HCT116 (cell line): ENCODE measurements at regions not wholly inside any gene's neighbourhood (a gene's known extent, or its start where the extent isn't known, plus 50 kb on each side); places are given as distances from the start of the nearest gene placed in this dataset.

ENCODE experiments used
- ATAC-seq: fragments of 200-7000 bp; cut with Tn5 transposase; 2 replicates; pipeline ENCODE4 v1.9.1; 2020; ENCODE audit warnings: mild to moderate bottlenecking, moderate library complexity
- BruUV-seq: library from RNA; stranded (reverse); fragments of 400-500 nt; replicated peaks from 2 replicates; lab custom pipeline; 2021; lab: Mats Ljungman, UMichigan
- CTCF ChIA-PET: fragments of 300-600 bp; sonication (Branson Sonifier 250); formaldehyde crosslinking; loops from one replicate; lab custom pipeline; 2021; ENCODE audit warnings: antibody characterized with exemption; lab: Charles Lee
- POLR2A ChIA-PET: fragments of 300-600, 350-600 bp; sonication (Branson Sonifier 250); formaldehyde crosslinking; loops from one replicate; lab custom pipeline; 2021; ENCODE audit warnings: antibody characterized with exemption; lab: Charles Lee
- RAD21 ChIA-PET, 2 experiments: fragments of 300-600 bp; sonication (Branson Sonifier 250); formaldehyde crosslinking; loops; one replicate each; lab custom pipeline; 2023; ENCODE audit warnings: low total read pairs in 2 of 2; ENCODE audit not compliant: uncharacterized antibody in 2 of 2, unreplicated experiment in 2 of 2, low non-redundant PET in 1 of 2; lab: Charles Lee
- DNase-seq: peaks from one replicate; pipeline ENCODE4 v3.0.0-alpha.2; 2010; ENCODE audit warnings: low read depth, low spot score
- H2AFZ ChIP-seq: fragments of 200-600 bp; shearing (Covaris generic), sonication (generic); 2 replicates; pipeline ENCODE4 v1.6.1; 2017; ENCODE audit warnings: low read depth, mixed run types, mixed read lengths, antibody characterized with exemption, low read length; ENCODE audit not compliant: poor library complexity, severe bottlenecking
- H3K27ac ChIP-seq: 2 replicates; pipeline ENCODE4 v1.5.1; 2012; ENCODE audit warnings: low read depth, low read length
- H3K27me3 ChIP-seq: fragments of 200-600 bp; sonication (generic); 2 replicates; pipeline ENCODE4 v1.6.1; 2016; ENCODE audit warnings: mixed run types, low read length, mixed read lengths; ENCODE audit not compliant: insufficient read depth
- H3K36me3 ChIP-seq, 2 experiments: fragments of 200-500 bp in 1 of 2; fragments of 200-600 bp in 1 of 2; sonication (Bioruptor generic) in 1 of 2; sonication (generic) in 1 of 2; 2 replicates each; pipeline versions ENCODE4 v1.5.1 to v1.6.1; 2014 to 2016; ENCODE audit warnings: low read length in 2 of 2, inconsistent platforms in 1 of 2, mixed read lengths in 1 of 2, mixed run types in 1 of 2; ENCODE audit not compliant: insufficient read depth in 2 of 2, control insufficient read depth in 1 of 2
- H3K4me1 ChIP-seq, 2 experiments: fragments of 200-600 bp in 1 of 2; sonication (generic) in 1 of 2; 2 replicates each; pipeline versions ENCODE4 v1.5.1 to v1.6.1; 2012 to 2017; ENCODE audit warnings: low read length in 2 of 2, inconsistent platforms in 1 of 2, mild to moderate bottlenecking in 1 of 2, mixed read lengths in 1 of 2, mixed run types in 1 of 2, moderate library complexity in 1 of 2; ENCODE audit not compliant: insufficient read depth in 2 of 2, control insufficient read depth in 1 of 2
- H3K4me2 ChIP-seq: fragments of 200-600 bp; sonication (generic); 2 replicates; pipeline ENCODE4 v1.6.1; 2017; ENCODE audit warnings: mixed run types, low read length, mixed read lengths
- H3K4me3 ChIP-seq, 2 experiments: fragments of 200-600 bp in 1 of 2; sonication (generic) in 1 of 2; replicated peaks in 1 of 2; 2 replicates each; pipeline ENCODE4 v1.5.1; 2011 to 2016; ENCODE audit warnings: low read length in 2 of 2, control low read depth in 1 of 2, low read depth in 1 of 2, mild to moderate bottlenecking in 1 of 2, mixed read lengths in 1 of 2, mixed run types in 1 of 2
- H3K79me2 ChIP-seq: fragments of 200-600 bp; sonication (generic); 2 replicates; pipeline ENCODE4 v1.6.1; 2017; ENCODE audit warnings: mild to moderate bottlenecking, mixed run types, low read length, moderate library complexity, mixed read lengths; ENCODE audit not compliant: insufficient read depth
- H3K9ac ChIP-seq: fragments of 200-600 bp; sonication (generic); 2 replicates; pipeline ENCODE4 v1.6.1; 2016; ENCODE audit warnings: low read length, mixed read lengths
- H3K9me2 ChIP-seq: fragments of 200-600 bp; sonication (generic), shearing (Covaris generic); 2 replicates; pipeline ENCODE4 v1.6.1; 2017; ENCODE audit warnings: mixed run types, mild to moderate bottlenecking, moderate library complexity; ENCODE audit not compliant: insufficient read depth
- H3K9me3 ChIP-seq, 2 experiments: fragments of 200-500 bp in 1 of 2; fragments of 200-600 bp in 1 of 2; sonication (Bioruptor generic) in 1 of 2; sonication (generic) in 1 of 2; 2 replicates each; pipeline ENCODE4 v1.6.1; 2014 to 2017; ENCODE audit warnings: low read length in 2 of 2, mixed read lengths in 2 of 2, inconsistent platforms in 1 of 2, low read depth in 1 of 2, mild to moderate bottlenecking in 1 of 2, mixed run types in 1 of 2, moderate library complexity in 1 of 2; ENCODE audit not compliant: control insufficient read depth in 1 of 2, insufficient read depth in 1 of 2
- H4K20me1 ChIP-seq: fragments of 200-600 bp; sonication (generic), shearing (Covaris generic); 2 replicates; pipeline ENCODE4 v1.6.1; 2017; ENCODE audit warnings: mixed run types, mild to moderate bottlenecking, moderate library complexity; ENCODE audit not compliant: insufficient read depth
- EGR1 ChIP-seq: IDR thresholded peaks from 2 replicates; pipeline ENCODE4 v1.6.1; 2012; ENCODE audit warnings: low read depth
- EZH2phosphoT487 ChIP-seq: fragments of 200-600 bp; IDR thresholded peaks from 2 replicates; pipeline ENCODE4 v1.6.1; 2018; ENCODE audit warnings: antibody characterized with exemption, borderline replicate concordance
- FOSL1 ChIP-seq: IDR thresholded peaks from 2 replicates; pipeline ENCODE4 v1.6.1; 2012; ENCODE audit warnings: low read depth
- JUND ChIP-seq: IDR thresholded peaks from 2 replicates; pipeline ENCODE4 v1.6.1; 2012
- POLR2AphosphoS5 ChIP-seq: IDR thresholded peaks from 2 replicates; pipeline ENCODE4 v1.6.1; 2011; ENCODE audit warnings: mild to moderate bottlenecking, low read depth, low read length, moderate library complexity
- RAD21 ChIP-seq: IDR thresholded peaks from 2 replicates; pipeline ENCODE4 v1.6.1; 2012; ENCODE audit warnings: low read depth, mild to moderate bottlenecking
- SP1 ChIP-seq: IDR thresholded peaks from 2 replicates; pipeline ENCODE4 v1.6.1; 2012; ENCODE audit warnings: low read depth
- intact Hi-C: fragments of 100-400 bp; cut with micrococcal nuclease; formaldehyde crosslinking; loops from 2 replicates; pipeline ENCODE4 v1.10.0; 2022
- TF ChIP-seq, protein P1 (sequence below), 3 experiments: fragments of 200-600 bp in 1 of 3; sonication (generic) in 1 of 3; IDR thresholded peaks in 2 of 3; conservative IDR thresholded peaks in 1 of 3; 2 replicates each; pipeline ENCODE4 v1.5.1; 2012 to 2017; ENCODE audit warnings: low read depth in 2 of 3, low read length in 2 of 3, antibody characterized with exemption in 1 of 3, borderline replicate concordance in 1 of 3, control low read depth in 1 of 3, mild to moderate bottlenecking in 1 of 3, mixed read lengths in 1 of 3, mixed run types in 1 of 3, moderate library complexity in 1 of 3; ENCODE audit not compliant: insufficient read depth in 1 of 3
- TF ChIP-seq, protein P2 (sequence below): IDR thresholded peaks from 2 replicates; pipeline ENCODE4 v1.6.1; 2012; ENCODE audit warnings: low read depth

GRCh38 chr16:9360075-9360474 lies 268.6 kb downstream of the HAPSTR1 start:
- intact Hi-C loops: no loop called here
- Histone ChIP-seq H2AFZ (no peak overlapping the region), H3K9ac (no peak overlapping the region), H3K27me3 (no peaks in the 10 kb centered on the region; the same call in 1 of the 2 replicates), H3K4me2 (no peak overlapping the region), H3K4me3 (no peak overlapping the region), H3K4me1 (no peaks in the 10 kb centered on the region), H3K36me3 (no peaks in the 10 kb centered on the region), H4K20me1 (no peaks in the 10 kb centered on the region), H3K79me2 (no peaks in the 10 kb centered on the region), H3K9me2 (no peaks in the 10 kb centered on the region), H3K27ac (no peak overlapping the region), H3K9me3 (no peaks in the 10 kb centered on the region)
- ChIA-PET POLR2A (no interaction called here), CTCF (no interaction called here), RAD21 (no interaction called here)
- BruUV-seq: no TSS peak
- DNase-seq (no peak), ATAC-seq (no peak)
- no peak for TF ChIP-seq SP1
- TF ChIP-seq, protein P1, sequence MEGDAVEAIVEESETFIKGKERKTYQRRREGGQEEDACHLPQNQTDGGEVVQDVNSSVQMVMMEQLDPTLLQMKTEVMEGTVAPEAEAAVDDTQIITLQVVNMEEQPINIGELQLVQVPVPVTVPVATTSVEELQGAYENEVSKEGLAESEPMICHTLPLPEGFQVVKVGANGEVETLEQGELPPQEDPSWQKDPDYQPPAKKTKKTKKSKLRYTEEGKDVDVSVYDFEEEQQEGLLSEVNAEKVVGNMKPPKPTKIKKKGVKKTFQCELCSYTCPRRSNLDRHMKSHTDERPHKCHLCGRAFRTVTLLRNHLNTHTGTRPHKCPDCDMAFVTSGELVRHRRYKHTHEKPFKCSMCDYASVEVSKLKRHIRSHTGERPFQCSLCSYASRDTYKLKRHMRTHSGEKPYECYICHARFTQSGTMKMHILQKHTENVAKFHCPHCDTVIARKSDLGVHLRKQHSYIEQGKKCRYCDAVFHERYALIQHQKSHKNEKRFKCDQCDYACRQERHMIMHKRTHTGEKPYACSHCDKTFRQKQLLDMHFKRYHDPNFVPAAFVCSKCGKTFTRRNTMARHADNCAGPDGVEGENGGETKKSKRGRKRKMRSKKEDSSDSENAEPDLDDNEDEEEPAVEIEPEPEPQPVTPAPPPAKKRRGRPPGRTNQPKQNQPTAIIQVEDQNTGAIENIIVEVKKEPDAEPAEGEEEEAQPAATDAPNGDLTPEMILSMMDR (IDR thresholded peaks at IDR 0.05 in 2 of 3, conservative IDR thresholded peaks at IDR 0.05 in 1 of 3; ENCODE audit: borderline replicate concordance in 1 of 3, insufficient read depth in 1 of 3, low read depth in 2 of 3, low read length in 2 of 3): no peak
- TF ChIP-seq POLR2AphosphoS5: no peak
- TF ChIP-seq RAD21: no peak
- no peak for TF ChIP-seq EZH2phosphoT487
- TF ChIP-seq, protein P2, sequence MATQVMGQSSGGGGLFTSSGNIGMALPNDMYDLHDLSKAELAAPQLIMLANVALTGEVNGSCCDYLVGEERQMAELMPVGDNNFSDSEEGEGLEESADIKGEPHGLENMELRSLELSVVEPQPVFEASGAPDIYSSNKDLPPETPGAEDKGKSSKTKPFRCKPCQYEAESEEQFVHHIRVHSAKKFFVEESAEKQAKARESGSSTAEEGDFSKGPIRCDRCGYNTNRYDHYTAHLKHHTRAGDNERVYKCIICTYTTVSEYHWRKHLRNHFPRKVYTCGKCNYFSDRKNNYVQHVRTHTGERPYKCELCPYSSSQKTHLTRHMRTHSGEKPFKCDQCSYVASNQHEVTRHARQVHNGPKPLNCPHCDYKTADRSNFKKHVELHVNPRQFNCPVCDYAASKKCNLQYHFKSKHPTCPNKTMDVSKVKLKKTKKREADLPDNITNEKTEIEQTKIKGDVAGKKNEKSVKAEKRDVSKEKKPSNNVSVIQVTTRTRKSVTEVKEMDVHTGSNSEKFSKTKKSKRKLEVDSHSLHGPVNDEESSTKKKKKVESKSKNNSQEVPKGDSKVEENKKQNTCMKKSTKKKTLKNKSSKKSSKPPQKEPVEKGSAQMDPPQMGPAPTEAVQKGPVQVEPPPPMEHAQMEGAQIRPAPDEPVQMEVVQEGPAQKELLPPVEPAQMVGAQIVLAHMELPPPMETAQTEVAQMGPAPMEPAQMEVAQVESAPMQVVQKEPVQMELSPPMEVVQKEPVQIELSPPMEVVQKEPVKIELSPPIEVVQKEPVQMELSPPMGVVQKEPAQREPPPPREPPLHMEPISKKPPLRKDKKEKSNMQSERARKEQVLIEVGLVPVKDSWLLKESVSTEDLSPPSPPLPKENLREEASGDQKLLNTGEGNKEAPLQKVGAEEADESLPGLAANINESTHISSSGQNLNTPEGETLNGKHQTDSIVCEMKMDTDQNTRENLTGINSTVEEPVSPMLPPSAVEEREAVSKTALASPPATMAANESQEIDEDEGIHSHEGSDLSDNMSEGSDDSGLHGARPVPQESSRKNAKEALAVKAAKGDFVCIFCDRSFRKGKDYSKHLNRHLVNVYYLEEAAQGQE: no peak
- no peak for TF ChIP-seq JUND
- no peak for TF ChIP-seq FOSL1
- TF ChIP-seq EGR1: no peak
